Fibroblast of lung (primary cell): ENCODE measurements at regions not wholly inside any gene's neighbourhood (a gene's known extent, or its start where the extent isn't known, plus 50 kb on each side); places are given as distances from the start of the nearest gene placed in this dataset.

Source experiments
- DNase-seq, 2 donors: peaks; one replicate each; pipeline versions ENCODE4 v3.0.0 to v3.0.0-alpha.2; 2010; ENCODE audit warnings: low read depth in 2 of 2
- H2AFZ ChIP-seq: 2 replicates; pipeline ENCODE4 v1.5.1; 2012; ENCODE audit warnings: low read length, control low read depth, inconsistent platforms
- H3K27ac ChIP-seq: 2 replicates; pipeline ENCODE4 v1.5.1; 2011; ENCODE audit warnings: low read length, control low read depth; ENCODE audit not compliant: insufficient read depth
- H3K27me3 ChIP-seq: 2 replicates; pipeline ENCODE4 v1.5.1; 2011; ENCODE audit warnings: mild to moderate bottlenecking, low read length; ENCODE audit not compliant: control insufficient read depth, insufficient read depth
- H3K36me3 ChIP-seq: 2 replicates; pipeline ENCODE4 v1.5.1; 2011; ENCODE audit warnings: low read length; ENCODE audit not compliant: control insufficient read depth, insufficient read depth
- H3K4me1 ChIP-seq: 2 replicates; pipeline ENCODE4 v1.5.1; 2011; ENCODE audit warnings: low read length; ENCODE audit not compliant: control insufficient read depth, insufficient read depth; ENCODE audit errors: extremely low read depth
- H3K4me2 ChIP-seq: 2 replicates; pipeline ENCODE4 v1.5.1; 2011; ENCODE audit warnings: low read length, control low read depth; ENCODE audit not compliant: insufficient read depth; ENCODE audit errors: extremely low read depth
- H3K4me3 ChIP-seq, 4 experiments: fragments of 200-600 bp in 1 of 4; sonication (generic) in 1 of 4; replicated peaks in 1 of 4; 2 replicates each; pipeline ENCODE4 v1.5.1; 2011 to 2016; ENCODE audit warnings: low read length in 4 of 4, low read depth in 3 of 4, mild to moderate bottlenecking in 3 of 4, control low read depth in 2 of 4, inconsistent platforms in 1 of 4, mixed read lengths in 1 of 4; ENCODE audit not compliant: insufficient read depth in 1 of 4; ENCODE audit errors: control extremely low read depth in 1 of 4
- H3K79me2 ChIP-seq: 2 replicates; pipeline ENCODE4 v1.5.1; 2012; ENCODE audit warnings: mild to moderate bottlenecking, low read length, inconsistent platforms; ENCODE audit not compliant: control insufficient read depth, insufficient read depth
- H3K9ac ChIP-seq: 2 replicates; pipeline ENCODE4 v1.5.1; 2011; ENCODE audit warnings: mild to moderate bottlenecking, low read length, control low read depth; ENCODE audit not compliant: insufficient read depth
- H3K9me3 ChIP-seq: 2 replicates; pipeline ENCODE4 v1.5.1; 2012; ENCODE audit warnings: low read depth, low read length; ENCODE audit not compliant: control insufficient read depth, insufficient read depth
- H4K20me1 ChIP-seq: 2 replicates; pipeline ENCODE4 v1.5.1; 2011; ENCODE audit warnings: low read length; ENCODE audit not compliant: control insufficient read depth, insufficient read depth; ENCODE audit errors: extremely low read depth
- EZH2 ChIP-seq: IDR thresholded peaks from 2 replicates; pipeline ENCODE4 v1.5.1; 2012; ENCODE audit warnings: low read length, control low read depth, mild to moderate bottlenecking; ENCODE audit errors: missing control alignments
- TF ChIP-seq, protein P1 (sequence below), 2 donors: IDR thresholded peaks in 1 of 2; conservative IDR thresholded peaks in 1 of 2; 1 replicate in 1 of 2; 2 replicates in 1 of 2; pipeline ENCODE4 v1.5.1; 2011 to 2012; ENCODE audit warnings: low read length in 2 of 2, control low read depth in 1 of 2, inconsistent platforms in 1 of 2, low read depth in 1 of 2, mild to moderate bottlenecking in 1 of 2

DNA sequence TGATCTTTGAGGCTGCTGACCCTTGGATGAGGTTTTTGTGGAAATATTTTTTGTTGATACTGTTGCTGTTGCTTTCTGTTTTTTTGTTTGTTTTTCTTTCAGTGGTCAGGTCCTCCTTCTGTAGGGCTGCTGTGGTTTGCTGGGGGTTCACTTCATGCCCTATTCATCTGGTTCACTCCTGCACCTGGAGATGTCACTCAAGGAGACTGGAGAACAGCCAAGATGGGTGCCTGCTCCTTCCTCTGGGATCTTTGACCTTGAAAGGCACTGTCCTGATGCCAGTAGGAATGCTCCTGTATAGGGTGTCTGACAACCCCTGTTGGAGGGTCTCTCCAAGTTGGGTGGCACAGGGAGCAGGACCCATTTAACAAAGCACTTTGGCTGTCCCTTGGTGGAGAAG, 67.0 kb upstream of the ACTBL2 start:
- Histone ChIP-seq H3K4me3 (no peak overlapping the region), H3K27ac (no peak overlapping the region), H4K20me1 (no peaks in the 10 kb centered on the region), H3K4me1 (no peaks in the 10 kb centered on the region), H3K79me2 (no peaks in the 10 kb centered on the region), H3K9ac (no peak overlapping the region), H3K27me3 (no peaks in the 10 kb centered on the region), H3K9me3 (no peaks in the 10 kb centered on the region), H3K4me2 (no peak overlapping the region), H3K36me3 (no peaks in the 10 kb centered on the region), H2AFZ (no peak overlapping the region)
- no peak for TF ChIP-seq EZH2
- TF ChIP-seq, protein P1, sequence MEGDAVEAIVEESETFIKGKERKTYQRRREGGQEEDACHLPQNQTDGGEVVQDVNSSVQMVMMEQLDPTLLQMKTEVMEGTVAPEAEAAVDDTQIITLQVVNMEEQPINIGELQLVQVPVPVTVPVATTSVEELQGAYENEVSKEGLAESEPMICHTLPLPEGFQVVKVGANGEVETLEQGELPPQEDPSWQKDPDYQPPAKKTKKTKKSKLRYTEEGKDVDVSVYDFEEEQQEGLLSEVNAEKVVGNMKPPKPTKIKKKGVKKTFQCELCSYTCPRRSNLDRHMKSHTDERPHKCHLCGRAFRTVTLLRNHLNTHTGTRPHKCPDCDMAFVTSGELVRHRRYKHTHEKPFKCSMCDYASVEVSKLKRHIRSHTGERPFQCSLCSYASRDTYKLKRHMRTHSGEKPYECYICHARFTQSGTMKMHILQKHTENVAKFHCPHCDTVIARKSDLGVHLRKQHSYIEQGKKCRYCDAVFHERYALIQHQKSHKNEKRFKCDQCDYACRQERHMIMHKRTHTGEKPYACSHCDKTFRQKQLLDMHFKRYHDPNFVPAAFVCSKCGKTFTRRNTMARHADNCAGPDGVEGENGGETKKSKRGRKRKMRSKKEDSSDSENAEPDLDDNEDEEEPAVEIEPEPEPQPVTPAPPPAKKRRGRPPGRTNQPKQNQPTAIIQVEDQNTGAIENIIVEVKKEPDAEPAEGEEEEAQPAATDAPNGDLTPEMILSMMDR (conservative IDR thresholded peaks at IDR 0.05 in 1 of 2, IDR thresholded peaks at IDR 0.05 in 1 of 2; ENCODE audit: low read depth in 1 of 2, low read length in 2 of 2), result no peak
- no peak for DNase-seq

DNA sequence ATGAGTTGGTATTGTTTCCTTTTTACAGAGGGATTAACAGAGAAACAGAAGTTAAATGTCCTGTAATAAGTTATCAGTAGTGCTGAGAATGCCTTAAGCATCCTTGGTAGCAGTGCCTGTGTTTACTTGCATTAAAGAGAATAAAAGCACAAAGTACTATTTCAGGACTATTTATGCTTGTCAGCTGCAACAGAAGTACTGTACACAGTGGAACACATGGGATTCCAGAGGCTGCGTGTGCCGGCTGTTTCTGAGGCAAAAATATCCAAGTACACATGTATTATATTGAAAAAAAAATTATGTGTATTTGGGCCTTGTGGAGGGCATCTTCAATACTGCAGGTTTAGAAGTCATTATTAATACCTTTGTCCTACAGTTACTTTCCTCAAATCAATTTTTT, 58.2 kb upstream of the ACTBL2 start:
- H3K36me3 ChIP-seq, result no peaks in the 10 kb centered on the region
- H4K20me1 ChIP-seq, result no peaks in the 10 kb centered on the region
- H3K27me3 ChIP-seq, result no peaks in the 10 kb centered on the region
- no peaks in the 10 kb centered on the region for H3K79me2 ChIP-seq
- H2AFZ ChIP-seq, result no peak overlapping the region
- no peak for DNase-seq
- no peak for TF ChIP-seq EZH2
- TF ChIP-seq, protein P1 (conservative IDR thresholded peaks at IDR 0.05 in 1 of 2, IDR thresholded peaks at IDR 0.05 in 1 of 2; ENCODE audit: low read depth in 1 of 2, low read length in 2 of 2), result no peak
- no peak overlapping the region for H3K4me2 ChIP-seq
- H3K9me3 ChIP-seq, result no peaks in the 10 kb centered on the region
- no peaks in the 10 kb centered on the region for H3K4me1 ChIP-seq
- no peak overlapping the region for H3K4me3 ChIP-seq
- H3K9ac ChIP-seq, result no peak overlapping the region
- H3K27ac ChIP-seq, result no peak overlapping the region

DNA sequence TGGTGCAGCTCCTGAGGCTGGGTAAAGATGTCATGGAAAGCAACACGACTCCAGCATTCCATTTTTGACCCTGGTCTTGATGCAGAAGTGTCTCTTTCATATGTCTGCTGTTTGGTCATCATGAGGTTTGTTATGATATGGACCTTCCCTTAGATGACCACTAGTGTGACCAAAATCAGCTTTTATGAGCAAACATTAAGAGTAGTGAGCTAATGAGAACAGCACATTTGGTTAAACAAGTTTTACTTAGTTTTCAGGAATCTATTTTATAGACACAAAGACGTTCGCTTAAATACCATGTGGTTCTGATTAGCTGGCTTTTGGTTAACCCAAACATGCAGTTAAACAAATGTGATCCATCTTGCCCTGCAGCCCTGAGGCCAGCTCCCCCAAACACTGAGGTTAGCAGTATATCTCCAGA, 56.7 kb upstream of the ACTBL2 start:
- no peak overlapping the region for H3K4me3 ChIP-seq
- H3K9ac ChIP-seq, result no peak overlapping the region
- no peaks in the 10 kb centered on the region for H3K4me1 ChIP-seq
- H3K4me2 ChIP-seq, result no peak overlapping the region
- no peaks in the 10 kb centered on the region for H3K27me3 ChIP-seq
- H4K20me1 ChIP-seq, result no peaks in the 10 kb centered on the region
- no peaks in the 10 kb centered on the region for H3K36me3 ChIP-seq
- TF ChIP-seq, protein P1 (conservative IDR thresholded peaks at IDR 0.05 in 1 of 2, IDR thresholded peaks at IDR 0.05 in 1 of 2; ENCODE audit: low read depth in 1 of 2, low read length in 2 of 2), result no peak
- no peak for TF ChIP-seq EZH2
- H3K27ac ChIP-seq, result no peak overlapping the region
- H2AFZ ChIP-seq, result no peak overlapping the region
- peak; percentile 21 to 58 for DNase-seq
- no peaks in the 10 kb centered on the region for H3K79me2 ChIP-seq
- no peaks in the 10 kb centered on the region for H3K9me3 ChIP-seq
